ENCODE measurements at regions not wholly inside any gene's neighbourhood (a gene's known extent, or its start where the extent isn't known, plus 50 kb on each side); places are given as distances from the start of the nearest gene placed in this dataset.

DNA sequence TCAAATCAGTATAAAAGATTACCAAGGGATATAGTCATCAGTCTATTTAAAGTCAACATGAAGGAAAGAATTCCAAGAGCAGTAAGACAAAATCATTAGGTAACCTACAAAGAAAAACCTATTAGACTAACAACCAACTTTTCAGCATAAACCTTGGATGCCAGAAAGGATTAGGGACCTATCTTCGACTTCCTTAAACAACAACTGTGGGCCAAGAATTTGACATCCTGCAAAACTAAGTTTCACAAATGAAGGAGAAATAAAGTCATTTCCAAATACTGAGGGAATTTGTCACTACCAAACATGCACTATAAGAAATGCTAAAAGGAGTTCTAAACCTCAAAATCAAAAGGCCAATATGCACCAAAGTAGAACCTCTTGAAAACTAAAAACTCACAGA, 147.9 kb upstream of the TFPI start (continued):
- TF ChIP-seq, protein P1, sequence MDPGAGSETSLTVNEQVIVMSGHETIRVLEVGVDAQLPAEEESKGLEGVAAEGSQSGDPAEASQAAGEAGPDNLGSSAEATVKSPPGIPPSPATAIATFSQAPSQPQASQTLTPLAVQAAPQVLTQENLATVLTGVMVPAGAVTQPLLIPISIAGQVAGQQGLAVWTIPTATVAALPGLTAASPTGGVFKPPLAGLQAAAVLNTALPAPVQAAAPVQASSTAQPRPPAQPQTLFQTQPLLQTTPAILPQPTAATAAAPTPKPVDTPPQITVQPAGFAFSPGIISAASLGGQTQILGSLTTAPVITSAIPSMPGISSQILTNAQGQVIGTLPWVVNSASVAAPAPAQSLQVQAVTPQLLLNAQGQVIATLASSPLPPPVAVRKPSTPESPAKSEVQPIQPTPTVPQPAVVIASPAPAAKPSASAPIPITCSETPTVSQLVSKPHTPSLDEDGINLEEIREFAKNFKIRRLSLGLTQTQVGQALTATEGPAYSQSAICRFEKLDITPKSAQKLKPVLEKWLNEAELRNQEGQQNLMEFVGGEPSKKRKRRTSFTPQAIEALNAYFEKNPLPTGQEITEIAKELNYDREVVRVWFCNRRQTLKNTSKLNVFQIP (CRISPR knock-in tag; IDR thresholded peaks at IDR 0.05; ENCODE audit: borderline replicate concordance, low read depth), result no peak
- no peak for TF ChIP-seq PPARA (CRISPR knock-in tag; IDR thresholded peaks at IDR 0.05; ENCODE audit: borderline replicate concordance)
- no peak for TF ChIP-seq TOX (CRISPR knock-in tag; IDR thresholded peaks at IDR 0.05; ENCODE audit: borderline replicate concordance)
- TF ChIP-seq ZNF565 (CRISPR knock-in tag; conservative IDR thresholded peaks at IDR 0.05; ENCODE audit: low read depth), result no peak

DNA sequence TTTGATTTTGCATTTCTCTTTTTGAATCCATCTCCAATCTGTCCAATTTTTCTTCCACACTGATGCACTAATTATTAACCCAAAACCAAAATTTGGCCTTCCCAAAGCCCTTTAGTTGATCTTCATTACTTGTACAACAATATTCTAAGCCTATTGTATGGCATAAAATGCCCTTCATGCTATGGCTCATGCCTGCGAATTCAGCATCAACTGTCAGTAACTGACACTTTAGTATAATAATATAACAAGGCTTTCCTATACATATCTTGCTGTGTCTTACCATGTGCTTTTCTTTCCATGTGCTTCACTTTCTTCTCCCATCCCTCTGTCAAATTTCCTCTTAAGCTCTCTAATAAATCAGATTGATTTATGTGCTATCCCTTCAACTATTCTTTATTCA, 154.0 kb upstream of the TFPI start:
- ATAC-seq, result no peak

DNA sequence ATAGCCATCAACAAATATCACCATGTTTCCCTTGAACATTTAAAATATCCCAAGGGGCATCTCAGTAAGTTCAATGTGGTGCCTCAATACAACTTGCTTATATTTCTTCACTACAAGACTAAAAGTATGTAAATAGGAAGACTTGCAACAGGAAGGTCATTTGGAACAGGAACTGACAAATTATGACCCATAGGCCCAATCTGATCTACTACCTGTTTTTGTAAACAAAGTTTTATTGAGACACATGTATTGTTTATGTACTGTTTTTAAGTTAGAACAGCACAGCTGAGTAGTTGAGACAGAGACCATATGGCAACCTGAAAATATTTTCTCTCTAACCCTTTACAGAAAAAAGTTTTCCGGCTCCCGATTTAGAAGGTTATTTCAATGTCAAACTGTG, 154.8 kb upstream of the TFPI start:
- TF ChIP-seq RARB (CRISPR knock-in tag; IDR thresholded peaks at IDR 0.05), result no peak
- TF ChIP-seq ZFP3 (CRISPR knock-in tag; IDR thresholded peaks at IDR 0.05), result no peak
- TF ChIP-seq ZC3H10 (CRISPR knock-in tag; IDR thresholded peaks at IDR 0.05), result no peak
- TF ChIP-seq TCF4 (CRISPR knock-in tag; IDR thresholded peaks at IDR 0.05; ENCODE audit: borderline replicate concordance), result no peak
- TF ChIP-seq, protein P2, sequence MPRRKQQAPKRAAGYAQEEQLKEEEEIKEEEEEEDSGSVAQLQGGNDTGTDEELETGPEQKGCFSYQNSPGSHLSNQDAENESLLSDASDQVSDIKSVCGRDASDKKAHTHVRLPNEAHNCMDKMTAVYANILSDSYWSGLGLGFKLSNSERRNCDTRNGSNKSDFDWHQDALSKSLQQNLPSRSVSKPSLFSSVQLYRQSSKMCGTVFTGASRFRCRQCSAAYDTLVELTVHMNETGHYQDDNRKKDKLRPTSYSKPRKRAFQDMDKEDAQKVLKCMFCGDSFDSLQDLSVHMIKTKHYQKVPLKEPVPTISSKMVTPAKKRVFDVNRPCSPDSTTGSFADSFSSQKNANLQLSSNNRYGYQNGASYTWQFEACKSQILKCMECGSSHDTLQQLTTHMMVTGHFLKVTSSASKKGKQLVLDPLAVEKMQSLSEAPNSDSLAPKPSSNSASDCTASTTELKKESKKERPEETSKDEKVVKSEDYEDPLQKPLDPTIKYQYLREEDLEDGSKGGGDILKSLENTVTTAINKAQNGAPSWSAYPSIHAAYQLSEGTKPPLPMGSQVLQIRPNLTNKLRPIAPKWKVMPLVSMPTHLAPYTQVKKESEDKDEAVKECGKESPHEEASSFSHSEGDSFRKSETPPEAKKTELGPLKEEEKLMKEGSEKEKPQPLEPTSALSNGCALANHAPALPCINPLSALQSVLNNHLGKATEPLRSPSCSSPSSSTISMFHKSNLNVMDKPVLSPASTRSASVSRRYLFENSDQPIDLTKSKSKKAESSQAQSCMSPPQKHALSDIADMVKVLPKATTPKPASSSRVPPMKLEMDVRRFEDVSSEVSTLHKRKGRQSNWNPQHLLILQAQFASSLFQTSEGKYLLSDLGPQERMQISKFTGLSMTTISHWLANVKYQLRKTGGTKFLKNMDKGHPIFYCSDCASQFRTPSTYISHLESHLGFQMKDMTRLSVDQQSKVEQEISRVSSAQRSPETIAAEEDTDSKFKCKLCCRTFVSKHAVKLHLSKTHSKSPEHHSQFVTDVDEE (CRISPR knock-in tag; IDR thresholded peaks at IDR 0.05), result no peak
- TF ChIP-seq SNAI2 (CRISPR knock-in tag; IDR thresholded peaks at IDR 0.05), result no peak
- TF ChIP-seq, protein P3, sequence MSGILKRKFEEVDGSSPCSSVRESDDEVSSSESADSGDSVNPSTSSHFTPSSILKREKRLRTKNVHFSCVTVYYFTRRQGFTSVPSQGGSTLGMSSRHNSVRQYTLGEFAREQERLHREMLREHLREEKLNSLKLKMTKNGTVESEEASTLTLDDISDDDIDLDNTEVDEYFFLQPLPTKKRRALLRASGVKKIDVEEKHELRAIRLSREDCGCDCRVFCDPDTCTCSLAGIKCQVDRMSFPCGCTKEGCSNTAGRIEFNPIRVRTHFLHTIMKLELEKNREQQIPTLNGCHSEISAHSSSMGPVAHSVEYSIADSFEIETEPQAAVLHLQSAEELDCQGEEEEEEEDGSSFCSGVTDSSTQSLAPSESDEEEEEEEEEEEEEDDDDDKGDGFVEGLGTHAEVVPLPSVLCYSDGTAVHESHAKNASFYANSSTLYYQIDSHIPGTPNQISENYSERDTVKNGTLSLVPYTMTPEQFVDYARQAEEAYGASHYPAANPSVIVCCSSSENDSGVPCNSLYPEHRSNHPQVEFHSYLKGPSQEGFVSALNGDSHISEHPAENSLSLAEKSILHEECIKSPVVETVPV (CRISPR knock-in tag; IDR thresholded peaks at IDR 0.05), result no peak
- ATAC-seq, result no peak

More for the DNA sequence above, 154.0 kb upstream of the TFPI start:
- no peak for TF ChIP-seq CSDC2 (CRISPR knock-in tag; IDR thresholded peaks at IDR 0.05)
- TF ChIP-seq ZNF70 (CRISPR knock-in tag; IDR thresholded peaks at IDR 0.05), result no peak
- TF ChIP-seq GLIS3 (CRISPR knock-in tag; IDR thresholded peaks at IDR 0.05), result no peak
- TF ChIP-seq, protein P4, sequence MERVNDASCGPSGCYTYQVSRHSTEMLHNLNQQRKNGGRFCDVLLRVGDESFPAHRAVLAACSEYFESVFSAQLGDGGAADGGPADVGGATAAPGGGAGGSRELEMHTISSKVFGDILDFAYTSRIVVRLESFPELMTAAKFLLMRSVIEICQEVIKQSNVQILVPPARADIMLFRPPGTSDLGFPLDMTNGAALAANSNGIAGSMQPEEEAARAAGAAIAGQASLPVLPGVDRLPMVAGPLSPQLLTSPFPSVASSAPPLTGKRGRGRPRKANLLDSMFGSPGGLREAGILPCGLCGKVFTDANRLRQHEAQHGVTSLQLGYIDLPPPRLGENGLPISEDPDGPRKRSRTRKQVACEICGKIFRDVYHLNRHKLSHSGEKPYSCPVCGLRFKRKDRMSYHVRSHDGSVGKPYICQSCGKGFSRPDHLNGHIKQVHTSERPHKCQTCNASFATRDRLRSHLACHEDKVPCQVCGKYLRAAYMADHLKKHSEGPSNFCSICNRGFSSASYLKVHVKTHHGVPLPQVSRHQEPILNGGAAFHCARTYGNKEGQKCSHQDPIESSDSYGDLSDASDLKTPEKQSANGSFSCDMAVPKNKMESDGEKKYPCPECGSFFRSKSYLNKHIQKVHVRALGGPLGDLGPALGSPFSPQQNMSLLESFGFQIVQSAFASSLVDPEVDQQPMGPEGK (CRISPR knock-in tag; IDR thresholded peaks at IDR 0.05; ENCODE audit: borderline replicate concordance), result no peak
- no peak for TF ChIP-seq SNAI2 (CRISPR knock-in tag; IDR thresholded peaks at IDR 0.05)
- TF ChIP-seq, protein P3 (CRISPR knock-in tag; IDR thresholded peaks at IDR 0.05), result no peak
- no peak for TF ChIP-seq PPARA (CRISPR knock-in tag; IDR thresholded peaks at IDR 0.05; ENCODE audit: borderline replicate concordance)
- TF ChIP-seq ZC3H10 (CRISPR knock-in tag; IDR thresholded peaks at IDR 0.05), result no peak
- TF ChIP-seq ZFP3 (CRISPR knock-in tag; IDR thresholded peaks at IDR 0.05), result no peak
- TF ChIP-seq, protein P5, sequence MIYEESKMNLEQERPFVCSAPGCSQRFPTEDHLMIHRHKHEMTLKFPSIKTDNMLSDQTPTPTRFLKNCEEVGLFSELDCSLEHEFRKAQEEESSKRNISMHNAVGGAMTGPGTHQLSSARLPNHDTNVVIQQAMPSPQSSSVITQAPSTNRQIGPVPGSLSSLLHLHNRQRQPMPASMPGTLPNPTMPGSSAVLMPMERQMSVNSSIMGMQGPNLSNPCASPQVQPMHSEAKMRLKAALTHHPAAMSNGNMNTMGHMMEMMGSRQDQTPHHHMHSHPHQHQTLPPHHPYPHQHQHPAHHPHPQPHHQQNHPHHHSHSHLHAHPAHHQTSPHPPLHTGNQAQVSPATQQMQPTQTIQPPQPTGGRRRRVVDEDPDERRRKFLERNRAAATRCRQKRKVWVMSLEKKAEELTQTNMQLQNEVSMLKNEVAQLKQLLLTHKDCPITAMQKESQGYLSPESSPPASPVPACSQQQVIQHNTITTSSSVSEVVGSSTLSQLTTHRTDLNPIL (CRISPR knock-in tag; IDR thresholded peaks at IDR 0.05; ENCODE audit: low read depth), result no peak
- no peak for TF ChIP-seq TOX (CRISPR knock-in tag; IDR thresholded peaks at IDR 0.05; ENCODE audit: borderline replicate concordance)
- TF ChIP-seq ZNF565 (CRISPR knock-in tag; conservative IDR thresholded peaks at IDR 0.05; ENCODE audit: low read depth), result no peak
- no peak for TF ChIP-seq BACH2 (CRISPR knock-in tag; IDR thresholded peaks at IDR 0.05; ENCODE audit: borderline replicate concordance)
- TF ChIP-seq ZNF8 (CRISPR knock-in tag; IDR thresholded peaks at IDR 0.05), result no peak

Data from SK-N-SH treated with all-trans-retinoic acid at 6 μM for 48 hours (cell line).